ENCODE measurements at regions not wholly inside any gene's neighbourhood (a gene's known extent, or its start where the extent isn't known, plus 50 kb on each side); places are given as distances from the start of the nearest gene placed in this dataset.

DNA sequence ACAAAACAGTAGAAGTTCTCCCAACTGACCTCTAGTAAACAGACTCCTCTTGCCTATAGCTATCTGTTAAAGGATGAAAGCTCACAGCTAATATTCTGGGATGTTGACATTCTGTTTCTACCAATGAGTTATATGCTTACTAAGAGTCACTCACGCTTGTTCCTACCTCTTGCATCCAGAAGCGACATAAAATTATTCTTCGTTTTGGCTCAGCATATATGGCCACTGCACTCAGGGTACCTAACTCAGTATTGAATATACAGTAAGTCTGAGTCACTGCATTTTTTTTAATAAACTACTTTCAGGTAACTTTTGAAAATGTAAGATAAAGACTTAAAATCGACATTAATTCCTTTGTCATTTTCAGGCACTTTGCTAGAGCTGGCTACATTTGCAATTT lies 214.4 kb upstream of the STXBP5 start:
- DNase-seq: no peak

DNA sequence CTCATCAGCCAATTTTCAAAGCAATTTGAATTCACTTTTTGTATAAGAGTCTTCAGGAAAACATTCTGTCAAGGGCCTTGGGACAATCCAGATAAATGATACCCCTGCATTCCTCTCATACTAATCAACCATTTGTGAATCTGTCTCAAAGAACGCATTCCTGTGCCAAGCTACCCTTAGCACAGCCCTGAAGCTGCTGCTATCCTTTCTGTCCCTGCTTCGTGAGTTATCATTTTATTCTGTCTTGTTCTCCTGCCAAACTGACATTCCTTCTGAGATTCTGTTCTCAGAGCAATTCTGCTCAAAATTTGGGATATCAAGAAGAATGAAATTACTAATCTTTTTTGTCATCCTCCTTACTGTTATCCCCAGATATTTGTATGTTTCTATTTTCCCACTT lies 213.9 kb upstream of the STXBP5 start:
- DNase-seq: no peak

DNA sequence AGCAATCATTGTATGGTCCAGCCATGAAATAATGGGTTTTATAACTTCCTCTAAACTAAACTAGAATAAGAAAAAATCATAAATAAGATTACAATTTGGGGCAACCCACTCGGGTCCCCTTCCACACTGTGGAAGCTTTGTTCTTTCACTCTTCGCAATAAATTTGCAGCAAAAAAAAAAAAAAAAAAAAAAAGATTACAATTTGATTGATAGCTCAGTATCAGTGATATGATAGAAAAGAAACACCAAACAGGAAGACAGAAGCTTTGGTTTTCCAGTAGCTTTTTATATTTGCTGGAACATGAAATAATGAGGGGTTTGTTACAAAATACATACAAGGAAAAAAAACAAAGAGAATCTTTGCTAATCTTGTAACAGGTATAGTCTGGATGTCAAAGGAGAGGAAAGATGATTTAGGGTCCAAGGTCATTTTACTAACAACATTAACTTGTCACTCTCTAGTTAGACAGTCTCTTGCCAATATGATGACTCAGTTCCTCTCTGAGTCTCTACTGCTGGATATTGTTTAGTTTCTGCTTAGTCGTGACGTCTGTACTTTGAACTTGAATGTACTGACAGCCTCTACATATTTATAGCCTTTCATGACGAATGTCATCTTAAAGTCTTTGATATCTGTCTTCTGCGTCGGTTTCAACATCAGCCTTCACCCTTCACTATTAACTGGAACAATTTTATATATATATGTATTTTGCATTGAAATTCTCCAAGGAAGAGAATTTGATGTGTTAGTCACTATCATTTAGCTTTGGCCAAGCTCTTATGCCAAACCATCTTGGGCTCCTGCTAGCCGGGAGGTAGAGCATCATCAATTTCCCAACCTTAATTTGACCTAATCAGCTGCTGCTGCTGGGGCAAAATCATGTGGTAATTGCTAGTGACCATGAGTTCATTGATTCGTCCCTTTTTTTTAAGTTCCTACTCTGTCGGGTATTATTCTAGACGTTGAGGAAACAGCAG lies 213.1 kb upstream of the STXBP5 start:
- DNase-seq: no peak

DNA sequence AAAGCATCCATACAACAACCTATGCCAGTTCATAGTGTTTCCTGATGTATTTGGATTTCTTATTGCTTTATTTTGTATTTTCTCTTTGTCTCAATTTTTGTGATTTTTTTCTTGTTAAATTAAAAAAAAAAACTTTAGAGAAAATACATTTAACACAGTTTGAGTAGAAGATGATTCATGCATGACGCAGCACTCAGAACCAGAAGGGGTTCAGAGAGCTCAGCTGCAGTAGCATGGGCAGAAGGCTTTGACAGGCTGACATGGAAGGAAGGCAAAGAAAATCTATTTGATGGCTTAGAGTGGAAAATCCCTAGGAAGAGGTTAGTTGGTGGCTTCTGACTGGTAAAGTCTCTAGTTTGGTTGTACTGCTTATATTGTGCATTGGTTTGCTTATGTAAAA lies 207.2 kb upstream of the STXBP5 start:
- DNase-seq: no peak

DNA sequence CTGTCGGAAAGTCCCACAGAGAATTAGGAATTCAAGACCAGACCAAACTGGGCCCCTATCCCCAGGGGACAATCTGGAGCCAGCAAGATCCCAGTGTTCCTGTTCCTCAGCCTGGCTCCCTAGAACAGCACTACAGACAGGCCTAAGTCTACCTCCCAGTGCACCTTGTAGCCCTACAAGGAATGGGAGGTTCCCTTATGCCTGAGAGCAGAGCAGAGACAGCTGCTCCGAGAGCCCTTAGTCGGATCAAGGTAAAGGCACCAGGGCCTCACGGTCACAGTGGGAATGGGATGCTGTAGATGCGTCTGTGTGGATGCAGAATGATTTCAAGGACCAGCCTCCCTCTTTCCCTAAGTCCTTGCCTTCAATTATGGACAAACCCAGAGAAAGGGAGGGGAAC lies 204.5 kb upstream of the STXBP5 start:
- DNase-seq: no peak

DNA sequence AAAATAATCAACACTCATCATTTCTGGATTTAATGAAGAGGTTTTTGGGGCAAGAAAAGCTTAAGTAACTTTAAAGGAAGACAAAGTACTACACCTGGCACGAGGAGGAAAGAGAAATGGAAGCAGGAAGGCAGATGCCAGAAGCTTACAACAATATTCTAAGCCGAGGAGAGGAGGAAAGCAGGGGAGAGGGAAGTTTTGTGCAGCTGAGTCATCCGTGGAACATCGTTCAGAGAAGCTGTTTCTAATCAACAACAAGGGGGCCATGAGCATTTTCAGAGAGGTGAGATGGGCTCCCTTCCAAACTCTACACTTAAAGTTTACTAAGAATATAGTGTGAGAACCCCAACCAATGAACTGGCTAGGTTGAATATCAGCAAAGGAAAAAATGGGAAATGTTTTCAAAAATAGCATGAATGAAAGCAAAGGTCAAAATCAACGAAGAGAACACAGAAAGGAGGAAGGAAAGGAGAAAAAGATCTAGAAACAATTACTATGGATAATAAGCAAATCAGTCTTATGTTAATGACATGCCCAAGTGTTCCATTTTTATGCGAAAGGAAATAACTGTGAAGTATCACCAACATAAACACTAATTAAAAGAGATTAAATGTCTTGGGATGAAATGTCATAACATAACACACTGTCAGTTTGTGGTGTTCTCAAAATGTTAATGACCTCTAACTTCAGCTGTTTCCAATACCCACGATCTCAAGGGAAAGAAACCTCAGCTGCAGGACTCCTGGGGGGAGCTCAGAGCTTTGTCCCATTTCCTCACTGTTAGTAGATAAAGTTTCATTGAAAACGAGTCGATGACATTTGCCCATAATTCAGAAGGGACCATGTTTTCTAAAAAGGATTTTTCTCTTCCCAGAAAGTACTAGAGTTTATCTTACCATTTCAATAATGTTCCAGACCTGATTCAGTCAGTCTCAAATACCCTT lies 203.4 kb upstream of the STXBP5 start:
- DNase-seq: no peak

DNA sequence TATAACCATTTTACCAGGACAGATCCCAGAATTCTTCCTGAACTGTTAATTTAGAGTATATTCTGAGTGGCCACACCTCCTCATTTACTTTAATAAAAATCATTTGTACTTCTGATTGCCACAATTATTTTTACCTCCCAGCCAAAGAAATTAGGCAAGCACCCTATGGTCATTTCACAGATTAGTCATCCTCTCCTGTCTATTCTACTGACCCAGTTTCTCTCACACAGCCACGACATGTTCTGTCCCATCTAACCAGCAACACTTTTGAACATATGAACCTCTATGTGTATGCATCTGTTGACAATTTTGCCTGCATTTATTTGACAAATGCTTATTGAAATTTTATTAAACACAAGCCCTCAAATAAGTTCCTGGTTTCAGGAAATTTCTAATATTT lies 202.6 kb upstream of the STXBP5 start:
- no peak for DNase-seq

DNA sequence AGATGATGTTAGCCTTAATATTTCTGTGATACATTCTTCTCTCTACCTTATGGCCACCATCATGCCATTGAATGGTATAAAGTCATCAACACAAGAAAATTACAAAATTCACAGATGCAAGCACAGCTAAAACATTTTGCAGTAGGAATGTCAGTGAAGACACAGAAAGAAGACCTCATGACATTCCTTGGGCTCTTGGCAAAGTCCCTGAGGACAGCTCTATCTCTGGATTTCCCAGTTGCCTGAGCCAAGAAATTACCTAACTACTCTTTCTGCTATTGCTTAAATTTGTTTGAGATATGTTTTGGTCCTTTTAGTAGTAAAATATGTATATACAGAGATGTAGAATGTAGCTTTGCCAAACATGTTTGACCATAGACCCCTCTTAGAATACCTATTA lies 201.0 kb upstream of the STXBP5 start:
- DNase-seq: no peak

DNA sequence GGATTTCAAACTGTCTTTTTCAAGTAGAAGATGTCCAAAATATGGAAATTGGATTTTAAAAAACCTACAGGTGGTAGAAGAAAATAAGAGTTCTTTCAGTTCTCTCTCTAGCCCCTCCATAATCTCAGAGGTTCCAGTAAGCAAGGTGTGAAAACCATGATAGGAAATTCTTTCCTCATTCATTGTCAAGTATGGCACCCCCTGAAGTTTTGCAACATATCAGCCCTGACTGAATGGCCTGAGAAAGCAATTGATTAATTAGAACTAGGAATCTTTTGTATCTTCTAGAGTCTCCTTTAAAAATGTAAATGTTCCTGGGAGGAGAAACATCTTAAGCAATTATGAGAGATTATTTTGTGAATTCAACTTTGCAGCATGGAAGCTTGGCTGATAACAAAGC lies 198.7 kb upstream of the STXBP5 start:
- no peak for DNase-seq

DNA sequence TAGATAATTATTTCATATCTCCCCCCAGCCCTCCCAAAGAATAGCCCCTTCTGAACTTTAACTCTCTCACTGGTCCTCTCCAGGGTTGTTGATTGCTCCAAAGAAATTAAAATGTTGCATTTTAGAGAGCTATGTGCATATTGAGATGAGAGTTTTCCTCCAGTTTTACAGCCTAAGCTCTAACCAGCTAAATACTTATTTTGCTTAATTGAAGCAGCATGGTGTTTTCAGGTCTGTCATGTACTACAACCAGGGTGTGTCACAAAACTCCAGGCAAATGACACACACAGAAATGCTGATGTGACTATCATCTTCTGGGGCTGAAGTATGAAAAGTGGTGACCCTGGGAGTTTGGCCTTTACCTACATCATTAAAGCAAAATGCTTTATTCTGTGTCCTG lies 196.8 kb upstream of the STXBP5 start:
- DNase-seq: no peak

DNA sequence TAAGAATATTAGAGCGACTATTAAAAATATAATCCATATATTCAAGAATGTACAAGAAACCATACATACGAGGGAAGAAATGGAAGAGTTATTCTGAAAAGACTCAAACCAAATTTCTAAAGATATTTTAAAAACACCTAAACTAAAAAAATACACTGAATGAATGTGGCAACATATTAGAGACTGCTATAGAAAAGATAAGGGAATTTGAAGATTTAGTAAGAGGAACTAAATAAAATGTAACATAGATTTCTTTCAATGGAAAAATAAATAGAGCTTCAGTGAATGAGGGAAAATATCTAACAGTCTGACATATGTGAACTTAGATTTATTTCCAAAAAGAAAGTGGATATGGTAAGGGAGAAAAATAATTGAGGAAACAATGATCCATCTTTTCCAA lies 194.9 kb upstream of the STXBP5 start:
- DNase-seq: no peak

DNA sequence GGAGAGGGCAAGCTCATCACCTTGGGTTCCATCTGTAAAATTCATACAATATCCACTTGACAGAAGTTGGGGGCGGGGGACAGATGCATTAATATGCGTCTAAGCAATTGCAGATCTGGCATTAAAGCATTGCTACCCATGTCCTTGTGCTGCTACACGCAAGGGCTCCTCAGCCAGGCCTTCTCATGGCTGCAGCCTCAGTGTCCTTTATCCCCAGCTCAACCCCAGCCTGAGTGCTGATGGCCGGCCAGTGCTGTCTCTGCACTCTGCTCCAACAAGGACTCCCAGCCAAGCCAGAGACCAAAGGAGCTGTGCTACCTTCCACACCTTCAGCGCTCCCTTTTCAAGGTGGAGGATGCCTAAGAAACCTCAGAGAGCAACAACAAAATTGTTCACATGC lies 188.5 kb upstream of the STXBP5 start:
- DNase-seq: no peak

DNA sequence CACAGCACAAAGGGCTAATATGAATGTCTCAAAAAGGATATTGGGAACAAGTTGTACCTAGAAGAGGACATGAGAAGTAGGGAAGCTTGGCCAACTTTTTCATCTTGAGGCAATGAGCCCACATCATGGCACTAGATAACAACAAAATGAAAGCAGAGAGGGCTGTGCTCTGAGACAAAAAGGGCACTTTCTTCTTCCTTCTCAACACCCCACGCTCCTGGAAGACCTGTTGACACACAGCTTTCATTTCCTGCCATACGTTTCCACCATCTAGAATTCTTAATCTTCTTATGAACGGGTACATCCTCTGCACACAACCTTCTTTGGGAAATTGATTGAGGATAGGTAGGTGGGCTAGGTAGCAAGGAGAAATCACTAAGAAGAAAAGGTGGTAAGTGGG lies 187.8 kb upstream of the STXBP5 start:
- no peak for DNase-seq

DNA sequence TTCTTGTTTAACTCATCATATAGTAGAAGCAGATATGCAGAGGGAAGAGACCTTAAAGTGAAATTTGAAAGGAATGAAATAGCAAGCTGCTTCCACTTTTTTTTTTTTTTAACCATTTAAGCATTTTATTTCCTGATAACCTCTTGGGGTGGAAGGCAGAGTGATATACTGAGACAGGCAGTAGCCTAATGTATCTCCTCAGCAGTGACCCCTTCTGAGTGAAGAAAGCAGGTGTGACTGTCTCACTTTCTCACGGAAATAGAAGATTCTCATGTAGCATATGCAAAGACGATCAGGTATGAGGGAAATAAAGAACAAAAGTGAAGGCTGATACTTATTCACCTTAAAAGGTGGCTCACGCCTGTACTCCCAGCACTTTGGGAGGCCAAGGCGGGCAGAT lies 187.1 kb upstream of the STXBP5 start:
- DNase-seq: no peak

DNA sequence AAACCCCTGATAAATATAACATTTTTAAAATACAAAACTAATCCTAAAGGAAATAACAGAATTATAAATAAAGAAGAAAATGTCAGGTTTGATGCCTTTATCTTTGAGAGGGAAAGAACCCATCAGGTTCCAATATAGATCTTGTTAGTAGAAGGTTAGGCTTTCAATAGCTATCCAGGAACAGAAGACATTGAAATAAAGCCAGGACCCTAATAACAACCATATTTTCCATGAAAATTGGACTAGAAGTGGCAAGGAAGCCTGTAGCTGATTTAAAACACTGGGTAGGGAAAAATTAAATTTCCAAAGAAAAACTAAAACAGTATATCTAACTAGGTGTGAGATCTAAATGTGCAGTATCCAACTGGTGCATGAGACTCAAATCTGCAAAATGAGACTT lies 185.2 kb upstream of the STXBP5 start:
- DNase-seq: no peak

DNA sequence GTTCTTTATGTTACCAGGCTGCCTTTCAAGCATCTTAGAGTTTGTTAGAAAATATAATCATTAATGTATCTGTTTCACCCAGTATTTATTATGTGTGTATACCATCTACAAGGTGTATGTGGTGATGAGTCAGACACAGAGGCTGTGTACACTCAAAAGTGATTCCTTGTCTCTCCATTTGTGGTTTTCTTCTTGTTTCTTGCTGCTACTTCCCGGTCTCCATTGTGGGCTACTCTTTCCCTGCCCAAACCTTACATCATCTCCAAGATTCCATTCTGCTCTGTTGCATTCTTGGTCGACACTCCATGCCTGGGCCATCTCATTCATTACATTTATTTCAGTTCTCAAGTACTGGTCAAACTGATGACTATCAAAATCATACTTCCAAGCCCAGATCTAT lies 182.2 kb upstream of the STXBP5 start:
- DNase-seq: no peak

DNA sequence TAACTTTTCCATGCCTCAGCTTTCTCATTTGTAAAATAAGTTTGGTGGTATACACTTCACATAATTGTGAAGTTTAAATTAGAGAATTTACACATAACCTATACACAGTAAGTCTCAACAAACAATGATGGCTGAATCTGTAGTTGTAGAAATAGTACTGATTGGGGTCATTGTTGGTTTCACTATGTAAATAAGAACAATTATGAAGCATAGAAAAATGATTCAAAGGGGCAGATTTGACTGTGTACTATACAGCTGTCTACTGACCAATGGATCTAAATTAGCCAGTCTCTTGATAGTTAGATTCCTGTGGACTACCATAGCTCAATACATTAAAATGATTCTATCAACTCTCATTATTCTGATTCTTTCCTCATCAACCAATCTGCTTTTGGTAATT lies 181.1 kb upstream of the STXBP5 start:
- no peak for DNase-seq

DNA sequence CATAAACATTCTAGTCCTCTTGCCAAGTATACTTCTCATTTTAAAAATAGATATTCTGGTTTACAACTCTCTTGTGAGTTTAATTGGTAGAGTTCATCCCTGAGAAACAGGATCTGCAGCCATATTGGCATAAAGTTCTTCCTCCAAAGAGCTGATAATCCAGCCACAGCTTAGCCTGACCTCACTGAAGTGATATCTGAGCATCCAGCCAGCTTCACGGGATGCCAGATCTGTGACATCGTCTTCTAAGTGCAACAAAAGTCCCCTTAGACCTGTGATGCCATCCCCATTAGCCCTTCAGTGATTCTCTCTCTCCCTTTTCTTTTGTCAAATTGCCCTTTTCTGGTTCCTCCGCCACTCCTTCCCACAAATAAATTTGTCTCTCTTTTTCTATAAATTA lies 180.6 kb upstream of the STXBP5 start:
- DNase-seq: no peak

DNA sequence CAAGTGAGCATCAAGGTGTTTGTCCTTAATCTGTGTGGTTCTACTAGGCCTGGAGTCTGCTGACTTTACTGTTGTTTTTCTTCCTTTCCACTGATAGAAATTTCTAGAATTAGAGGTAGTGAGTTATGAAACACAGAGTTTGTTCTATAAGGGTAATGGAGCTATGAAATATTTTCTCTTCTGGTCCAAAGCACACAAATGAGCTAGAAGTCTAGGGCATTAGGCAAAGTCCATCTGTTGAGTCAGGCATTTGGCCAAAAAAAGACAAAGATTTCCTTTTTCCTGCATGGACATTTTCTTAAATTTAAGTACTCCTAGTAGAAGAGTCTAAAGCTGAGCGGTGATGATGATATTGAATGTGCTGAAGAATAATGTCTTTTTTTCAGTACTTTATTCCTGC lies 174.3 kb upstream of the STXBP5 start:
- DNase-seq: no peak

DNA sequence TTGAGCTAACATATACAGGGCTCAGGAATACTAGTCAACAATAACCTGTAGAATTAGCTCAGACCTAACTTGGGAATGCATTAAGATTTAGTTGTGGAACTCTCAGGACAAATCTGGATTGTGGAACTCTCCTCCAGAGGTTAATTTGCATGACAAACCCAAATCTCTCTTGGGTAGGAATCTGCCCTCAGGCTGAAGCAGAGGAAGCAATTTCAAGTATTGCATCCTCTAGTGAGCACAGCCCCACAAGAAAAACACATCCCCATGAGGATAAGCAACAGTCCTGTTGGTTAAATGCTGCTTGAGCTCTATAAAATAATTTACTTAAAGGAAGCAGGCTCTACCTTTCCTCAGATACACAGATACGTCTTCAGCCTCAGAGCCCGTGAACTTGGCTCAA lies 170.9 kb upstream of the STXBP5 start:
- no peak for DNase-seq

DNA sequence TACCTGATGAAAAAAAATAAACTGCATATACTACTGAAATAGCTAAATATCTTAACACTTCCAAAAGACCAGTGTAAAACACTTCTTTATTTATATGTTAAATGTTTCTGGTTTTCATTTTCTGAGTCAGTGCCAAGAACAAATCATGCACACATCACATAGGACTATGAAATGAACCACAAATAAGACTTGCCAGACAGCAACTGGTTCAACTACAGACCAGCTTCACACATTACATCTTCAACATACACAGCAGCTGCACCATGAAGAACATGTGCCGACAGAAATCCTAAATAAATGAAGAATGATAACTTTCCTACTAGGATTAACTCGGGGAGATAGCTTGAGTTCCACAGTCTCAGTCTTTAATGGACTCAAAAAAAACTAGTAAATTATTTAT lies 168.3 kb upstream of the STXBP5 start:
- no peak for DNase-seq

DNA sequence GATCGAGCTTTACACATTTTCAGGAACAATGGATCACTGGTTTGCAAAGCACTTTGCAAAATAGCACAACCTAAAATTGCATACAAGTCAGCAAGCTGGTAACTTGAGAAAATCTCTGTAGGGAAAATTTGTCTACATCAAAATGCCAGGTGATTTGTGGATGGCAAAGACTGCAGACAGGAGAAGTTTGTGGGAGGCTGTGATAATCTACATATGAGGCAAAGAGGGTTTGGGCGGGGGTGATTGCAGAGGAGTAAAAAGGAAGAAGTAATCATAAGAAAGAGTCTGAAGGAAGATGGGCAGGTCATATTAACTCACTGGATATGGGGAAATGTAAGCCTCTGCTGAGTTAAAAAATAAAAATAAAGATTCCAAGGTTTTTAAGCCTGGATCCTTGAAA lies 166.3 kb upstream of the STXBP5 start:
- no peak for DNase-seq

DNA sequence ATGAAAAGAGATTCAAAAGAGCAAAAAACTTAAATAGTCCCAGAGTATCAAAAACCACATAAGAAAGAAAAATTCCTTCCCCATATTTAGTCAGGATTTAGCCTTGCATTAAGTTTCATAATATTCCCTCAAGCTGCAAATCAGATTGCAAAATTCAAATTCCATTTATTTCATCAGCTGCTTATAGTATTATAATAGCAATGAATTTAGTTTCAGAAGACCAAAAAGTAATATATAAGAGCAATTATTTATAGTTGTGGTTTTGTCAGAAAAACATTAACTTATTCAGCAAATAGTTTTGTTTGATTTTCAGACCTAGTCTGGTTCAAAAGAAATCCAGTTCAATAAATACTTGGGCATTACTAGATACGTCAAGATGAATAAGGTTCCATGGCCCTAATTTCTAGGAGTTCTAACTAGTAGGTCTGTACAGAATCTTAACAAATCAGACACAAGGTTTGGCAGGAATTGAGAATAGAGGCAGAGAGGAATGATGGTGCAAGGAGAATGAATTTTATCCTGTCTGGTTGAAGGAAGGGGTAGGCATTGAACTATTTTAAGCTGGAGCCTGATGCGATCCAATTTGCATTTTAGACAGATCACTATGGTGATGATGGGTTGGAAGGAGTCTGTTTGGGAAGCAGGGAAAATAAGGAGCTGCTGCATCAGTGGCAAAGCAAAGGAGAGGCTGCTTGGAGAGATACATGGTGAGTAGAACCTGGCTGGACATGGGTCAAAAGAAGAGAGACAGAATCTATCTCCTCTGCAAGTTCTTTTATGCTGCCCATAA lies 163.9 kb upstream of the STXBP5 start:
- no peak for DNase-seq

Data from activated CD4-positive, alpha-beta T cell treated with anti-CD3 and anti-CD28 coated beads, Interleukin-2, amount 50 U/mL, for 48 hours (primary cell).